SKM-1 (cell line): ENCODE measurements at regions not wholly inside any gene's neighbourhood (a gene's known extent, or its start where the extent isn't known, plus 50 kb on each side); places are given as distances from the start of the nearest gene placed in this dataset.
A peak's percentile ranks its signal among the peaks of the same experiment; 100 is the strongest.

Source experiments
- DNase-seq: peaks from one replicate; lab custom pipeline; 2025; ENCODE audit not compliant: unreplicated experiment; lab: John Stamatoyannopoulos, UW

DNA sequence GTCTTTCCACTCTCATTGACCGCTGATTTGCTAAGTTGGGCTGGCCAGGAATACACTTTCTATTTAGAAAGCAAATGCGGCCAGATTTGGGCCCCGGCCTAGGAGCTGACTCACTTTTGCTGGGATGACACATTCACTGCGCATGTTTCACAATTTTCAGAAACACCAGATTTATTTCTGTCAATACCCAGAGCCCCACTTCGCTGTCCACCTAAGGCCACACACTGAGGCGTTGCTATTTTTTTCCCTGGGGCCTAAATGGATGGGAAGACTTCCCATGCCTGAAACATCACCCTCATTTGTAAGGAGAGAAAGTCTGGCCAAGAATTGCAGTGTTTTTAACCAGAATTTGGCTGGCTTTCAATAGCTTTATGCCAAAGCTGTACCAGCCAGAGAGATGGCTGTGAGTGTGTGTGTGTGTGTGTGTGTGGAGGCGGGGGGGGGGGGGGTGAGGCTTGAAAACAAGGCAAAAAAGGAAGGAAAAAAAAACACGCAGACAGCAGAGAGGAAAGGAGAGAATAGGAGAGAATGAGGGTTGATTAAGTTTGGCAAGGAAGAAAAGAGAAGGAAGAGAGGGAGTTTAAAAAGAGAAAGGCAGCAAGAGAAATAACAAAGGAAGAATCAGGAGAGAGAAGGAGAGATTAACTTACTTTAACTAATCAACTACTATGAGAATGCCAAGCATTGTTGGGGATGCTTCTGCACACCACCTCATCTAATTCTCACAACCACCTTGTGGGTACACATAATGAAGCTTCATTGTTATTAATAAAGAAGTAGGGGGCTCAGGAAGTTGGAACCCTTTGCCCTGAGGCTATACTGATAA lies 261.4 kb upstream of the KLF4 start:
- peak; percentile 12 for DNase-seq

DNA sequence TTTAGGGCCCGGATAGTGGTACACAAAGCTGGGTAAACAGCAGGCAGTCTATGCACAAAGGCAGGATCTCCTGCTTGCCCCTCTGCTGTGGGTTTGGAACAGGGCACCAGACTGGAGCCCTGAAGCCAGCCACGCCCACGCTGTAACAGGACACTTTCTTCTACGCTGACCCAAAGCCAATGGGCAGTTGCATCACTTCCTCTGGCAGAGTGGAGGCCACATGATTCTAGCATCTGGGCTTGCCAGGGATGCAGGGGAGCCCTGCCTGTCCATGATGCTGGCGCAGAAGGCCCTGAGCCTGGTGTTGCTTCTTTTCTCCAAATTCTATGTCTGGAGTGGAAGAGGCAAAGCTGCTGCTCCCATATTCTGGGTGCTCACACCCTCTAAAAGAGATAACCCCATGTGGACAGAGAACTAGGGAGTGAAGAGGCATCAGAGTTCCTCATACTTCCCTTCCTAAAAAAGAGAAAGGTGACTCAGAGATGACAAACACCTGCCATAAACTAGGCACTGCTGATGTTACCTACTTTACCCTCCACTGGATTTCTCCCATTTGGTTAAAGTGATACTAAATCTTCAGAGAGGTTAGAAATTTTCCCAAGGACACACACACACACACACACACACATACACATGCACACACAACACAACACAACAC lies 260.3 kb upstream of the KLF4 start:
- peak; percentile 1 for DNase-seq

DNA sequence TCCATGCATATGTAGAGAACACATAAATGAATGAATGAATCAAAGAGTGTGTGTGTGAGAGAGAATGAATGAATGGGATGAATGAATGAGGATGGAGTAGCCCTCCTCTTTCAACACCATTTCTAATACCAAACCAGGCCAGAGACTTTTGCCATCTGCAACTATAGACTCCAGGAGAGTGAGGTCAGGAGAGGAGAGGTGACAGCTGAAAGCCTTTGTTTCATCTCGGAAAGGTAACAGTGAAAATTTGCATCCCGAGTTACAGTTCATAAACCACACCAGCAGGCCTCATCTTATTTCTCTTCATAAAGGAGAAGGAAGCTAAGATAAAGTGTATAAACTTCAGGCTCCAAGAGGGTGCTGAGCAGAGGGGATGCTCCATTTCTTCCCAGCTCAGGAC lies 255.3 kb upstream of the KLF4 start:
- no peak for DNase-seq

DNA sequence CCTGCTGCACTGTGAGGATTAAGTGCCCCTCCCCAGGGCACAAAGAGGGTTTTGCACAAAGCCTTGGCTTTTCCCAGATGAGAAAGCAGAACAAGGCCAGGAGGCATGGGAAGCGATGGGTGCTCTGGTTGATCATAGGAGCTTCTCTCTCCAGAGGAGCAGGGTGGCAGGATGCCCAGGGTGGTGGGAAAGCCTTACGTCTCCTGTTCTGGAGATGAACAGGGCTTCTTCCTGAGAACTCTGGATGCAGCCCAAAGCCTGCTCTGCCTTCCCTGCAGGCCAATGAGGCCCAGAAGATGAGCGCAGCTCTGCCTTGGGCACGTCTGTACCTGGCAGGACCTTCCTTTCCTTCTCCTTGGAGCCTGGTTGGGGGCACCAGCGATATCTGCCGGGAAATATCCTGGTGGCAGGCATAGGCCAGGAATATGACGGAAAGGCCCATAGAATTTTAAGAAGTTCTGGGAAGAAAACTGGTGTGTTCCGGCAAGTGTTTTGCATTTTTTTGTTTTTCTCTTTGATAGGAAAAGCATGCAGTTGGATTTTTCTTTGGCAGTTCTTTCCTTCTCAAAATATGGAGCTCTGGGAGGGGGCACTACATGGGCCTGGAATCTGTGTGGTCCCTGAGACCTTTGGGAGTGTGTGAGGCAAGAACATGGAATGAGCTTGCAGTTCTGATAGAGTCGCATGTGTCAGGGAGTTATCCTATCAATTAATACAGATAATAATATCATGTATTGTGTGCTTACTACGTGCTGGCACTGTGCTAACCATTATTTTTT lies 253.2 kb upstream of the KLF4 start:
- no peak for DNase-seq

DNA sequence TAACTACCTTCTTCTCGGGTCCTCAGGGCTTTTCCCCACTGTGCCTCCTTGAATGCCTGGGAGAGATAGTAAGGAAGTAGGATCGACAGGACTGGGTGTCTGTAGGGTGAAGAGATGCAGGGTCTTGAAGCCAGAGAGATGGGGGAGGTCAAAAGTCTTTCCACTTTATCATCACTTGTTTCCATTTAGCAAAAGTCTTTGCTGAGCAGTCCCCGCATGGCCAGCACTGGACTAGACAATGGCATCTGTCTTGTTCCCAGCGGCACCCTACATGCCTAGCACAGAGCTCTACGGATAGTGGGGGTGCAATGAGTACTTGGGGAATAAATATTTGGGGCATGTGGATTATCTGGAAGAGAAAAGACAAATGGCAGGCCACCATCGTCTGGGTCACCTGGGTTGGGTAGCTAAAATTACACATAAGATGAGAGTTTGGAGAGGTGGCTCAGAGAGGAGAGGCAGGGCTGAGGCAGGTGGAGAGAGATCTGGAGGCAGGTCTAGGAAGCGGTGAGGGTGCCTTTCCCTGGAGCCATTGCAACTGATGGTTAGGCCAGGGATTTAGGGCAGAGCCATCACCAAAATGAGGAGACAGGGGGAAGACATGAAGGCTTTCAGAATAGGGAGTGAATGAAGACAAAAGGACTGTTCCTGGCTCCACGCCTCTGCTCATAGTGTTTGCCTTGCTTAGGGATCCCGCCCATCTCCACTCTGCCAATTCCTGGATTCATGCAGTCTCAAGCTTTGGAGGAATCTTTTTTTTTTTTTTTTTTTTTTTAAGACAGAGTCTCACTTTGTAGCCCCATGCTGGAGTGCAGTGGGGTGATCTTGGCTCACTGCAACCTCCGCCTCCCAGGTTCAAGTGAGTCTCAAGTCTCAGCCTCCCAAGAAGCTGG lies 250.8 kb upstream of the KLF4 start:
- no peak for DNase-seq

DNA sequence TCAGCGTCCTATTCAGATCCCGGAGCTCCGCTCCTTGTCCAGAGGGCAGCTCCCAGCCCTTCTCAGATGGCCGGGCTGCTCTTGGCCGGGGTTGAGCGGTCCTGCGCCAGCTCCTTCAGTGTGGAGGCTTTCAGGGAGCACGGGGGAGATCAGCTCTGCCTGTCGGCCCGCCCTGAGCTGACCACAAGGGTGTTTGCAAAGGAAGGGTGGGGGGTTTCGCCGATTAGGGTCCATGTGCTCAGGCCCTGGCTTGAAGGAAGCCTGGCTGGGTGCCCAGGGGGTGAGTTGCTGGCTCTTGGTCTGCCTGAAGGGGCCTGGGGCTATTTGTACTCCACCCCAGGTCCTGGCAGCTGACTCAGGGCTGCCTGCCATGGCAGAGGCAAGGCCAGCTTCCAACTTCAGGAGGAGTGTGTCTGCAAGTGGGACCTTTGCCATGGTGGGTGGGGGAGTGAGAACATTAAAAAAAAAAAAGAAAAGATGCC lies 250.1 kb upstream of the KLF4 start:
- DNase-seq, result no peak

DNA sequence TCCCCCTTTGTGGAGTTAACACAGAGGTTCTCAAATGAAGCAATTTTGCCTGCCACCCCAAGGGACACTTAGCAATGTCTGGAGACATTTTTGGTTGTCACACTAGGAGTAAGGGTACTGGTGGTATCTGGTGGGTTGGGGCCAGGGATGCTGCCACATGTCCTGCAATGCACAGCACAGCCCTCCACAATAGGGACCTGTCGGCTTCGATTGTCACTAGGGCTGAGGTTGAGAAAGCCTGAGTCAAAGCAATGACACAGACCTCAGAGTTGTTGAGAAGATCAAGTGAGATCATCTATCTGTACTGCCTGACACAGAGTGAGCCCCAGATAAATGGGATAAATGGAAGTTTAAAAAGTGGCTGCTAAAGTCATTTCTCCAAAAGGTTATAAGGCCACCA lies 249.2 kb upstream of the KLF4 start:
- DNase-seq, result no peak

DNA sequence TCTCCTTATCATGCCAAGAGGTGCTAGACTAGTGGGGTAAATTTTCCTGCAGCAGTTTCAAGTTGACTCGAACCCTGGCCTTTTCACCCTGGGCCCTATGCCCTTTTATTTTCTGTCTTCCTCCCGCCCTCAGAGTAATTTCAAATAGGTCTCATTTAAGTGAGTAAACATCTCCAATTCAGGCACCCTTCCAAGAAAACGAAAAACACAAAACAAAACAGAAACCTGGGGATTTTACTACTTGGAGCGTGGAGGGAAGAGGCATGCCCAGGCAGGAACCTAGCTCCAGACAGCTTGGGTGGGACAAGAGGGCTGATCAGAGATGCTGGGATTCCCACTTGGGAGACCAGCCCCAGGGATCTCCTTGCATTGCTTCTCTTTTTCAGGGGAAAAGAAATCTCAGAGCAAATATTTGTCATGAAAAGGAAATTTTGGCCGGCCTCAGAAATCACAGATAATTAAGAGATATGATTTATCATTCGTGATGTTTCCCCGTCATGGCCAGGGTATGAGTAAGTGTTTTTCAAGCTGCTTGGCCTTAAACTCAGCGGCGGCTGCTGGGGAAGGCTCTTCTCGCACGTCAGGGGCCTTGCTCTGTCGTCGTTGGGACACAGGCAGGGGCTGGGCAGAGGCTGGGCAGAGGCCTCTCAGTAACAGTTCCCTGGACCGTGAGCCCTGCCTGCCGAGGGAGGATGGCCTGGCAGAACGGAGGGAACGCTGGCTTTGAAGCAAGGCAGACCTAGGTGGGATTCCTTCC lies 248.6 kb upstream of the KLF4 start:
- DNase-seq, result no peak

DNA sequence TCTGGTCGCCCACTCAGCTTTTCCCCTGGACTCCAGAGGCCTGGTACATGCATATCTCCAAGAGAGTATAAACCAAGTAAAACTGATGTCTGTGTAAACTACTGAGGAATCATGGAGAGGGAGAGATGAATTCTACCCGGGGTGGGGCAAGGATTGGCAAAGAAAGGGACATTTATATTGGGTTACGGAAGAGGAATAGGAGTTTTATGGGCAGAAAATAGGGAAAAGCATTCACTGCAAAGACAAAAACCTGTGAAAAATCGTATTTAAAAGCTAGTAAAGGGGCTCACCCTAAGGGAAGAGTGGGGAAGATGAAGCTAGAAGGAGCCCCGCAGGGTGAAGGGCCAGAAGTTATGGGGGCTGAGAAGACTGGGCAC lies 248.0 kb upstream of the KLF4 start:
- no peak for DNase-seq

DNA sequence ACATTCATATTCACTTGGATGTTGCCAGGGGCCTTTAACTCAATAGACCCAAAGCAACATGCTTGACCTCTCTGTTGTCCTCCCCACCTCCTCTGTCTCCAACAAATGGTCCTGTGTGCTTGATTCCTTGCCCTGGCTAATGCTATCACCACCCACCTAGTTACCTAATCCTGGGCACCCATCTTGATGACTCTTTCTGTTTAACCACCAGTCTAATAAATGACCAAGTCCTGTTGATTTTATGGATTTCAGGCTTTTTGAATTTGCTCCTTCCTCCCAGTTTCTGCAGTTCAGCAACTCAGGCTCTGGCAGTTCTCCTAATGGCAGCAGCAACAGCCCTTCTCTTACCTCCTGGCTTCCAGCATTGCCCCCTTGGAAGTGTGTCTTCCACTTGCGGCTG lies 246.3 kb upstream of the KLF4 start:
- no peak for DNase-seq

DNA sequence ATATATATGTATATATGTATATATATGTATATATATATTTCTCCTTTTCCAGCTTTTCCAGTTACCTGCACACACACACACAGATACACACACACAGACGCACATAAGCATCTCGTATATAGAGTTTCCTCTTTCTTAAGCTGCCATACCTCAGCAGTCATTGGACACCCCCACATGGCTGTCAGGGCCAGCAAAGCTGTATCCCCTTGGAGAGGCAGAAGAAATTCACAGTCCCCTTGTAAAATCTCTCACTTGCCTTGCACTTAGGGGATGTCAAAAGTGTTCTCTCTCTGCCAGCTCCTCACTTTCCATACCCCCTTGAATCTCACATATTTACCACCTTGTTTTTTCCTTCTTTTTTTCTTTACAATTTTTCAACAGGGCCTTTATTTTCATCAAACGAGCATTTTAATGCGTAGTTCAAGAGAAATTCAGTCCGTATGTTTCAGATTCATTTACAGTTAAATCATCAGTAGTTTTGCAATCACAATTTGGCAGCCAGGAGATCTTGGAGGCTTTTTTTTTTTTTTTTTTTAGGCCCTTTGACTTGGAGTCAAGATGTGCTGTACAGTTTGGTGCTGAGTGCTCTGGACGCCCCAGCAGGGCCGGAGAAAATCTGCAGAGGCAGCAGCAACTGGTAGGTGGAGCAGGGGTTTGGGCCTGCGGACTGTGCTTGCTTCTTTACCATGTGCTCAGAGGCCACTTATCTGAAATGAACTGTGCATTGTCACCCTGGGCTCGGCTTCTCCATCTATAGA lies 244.9 kb upstream of the KLF4 start:
- no peak for DNase-seq

DNA sequence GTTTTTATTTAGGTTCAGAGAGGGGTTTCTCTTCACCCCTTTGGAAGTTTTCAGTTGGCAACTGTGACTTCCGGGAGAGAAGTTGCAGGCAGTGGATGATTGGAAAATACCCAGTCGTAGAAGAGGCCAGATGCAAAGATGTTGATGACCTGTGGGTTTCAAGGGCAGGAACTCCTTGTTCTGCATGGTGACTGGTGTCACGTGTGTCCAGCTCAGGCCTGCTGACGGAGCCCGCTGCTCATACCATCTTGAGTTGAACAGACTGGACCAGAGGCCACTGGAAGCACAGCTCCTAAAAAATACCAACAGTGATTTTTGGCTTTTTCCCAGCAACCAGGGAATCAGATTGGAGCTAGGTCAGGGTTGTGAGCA lies 243.9 kb upstream of the KLF4 start:
- no peak for DNase-seq

DNA sequence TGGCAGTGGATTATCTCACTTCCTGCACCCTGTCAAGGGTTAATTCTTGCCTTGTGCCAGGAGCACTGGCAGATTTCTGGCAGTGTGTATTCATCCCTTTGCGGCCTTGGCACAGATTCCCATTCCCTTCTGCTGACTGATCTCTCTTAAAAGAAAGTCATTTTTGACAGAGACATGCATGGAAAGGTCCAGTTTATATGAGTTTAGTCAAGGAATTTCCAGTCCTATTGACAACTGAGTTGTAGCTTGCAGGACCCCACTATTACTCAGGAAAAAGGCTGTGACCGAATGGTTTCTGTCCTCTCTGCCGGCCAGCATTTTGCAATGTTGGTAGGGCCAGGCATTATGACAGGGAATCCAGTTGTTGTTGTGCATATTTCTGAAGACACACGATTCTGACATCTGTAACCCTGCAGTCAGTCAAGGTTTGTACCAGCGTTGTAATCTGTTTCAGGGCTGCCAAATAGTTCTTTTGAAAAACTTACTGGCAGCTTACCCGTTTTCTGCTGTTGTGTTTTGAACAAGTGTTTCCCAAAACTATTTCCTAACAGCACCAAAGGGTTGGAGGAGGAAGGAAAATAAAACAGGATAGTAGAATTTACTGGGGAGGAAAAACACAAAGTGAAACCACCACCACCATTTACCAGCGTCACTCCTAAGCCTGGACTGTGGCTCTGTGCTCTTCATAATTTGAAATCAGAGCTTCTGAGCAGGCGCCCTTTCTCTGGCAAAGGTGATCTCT lies 243.4 kb upstream of the KLF4 start:
- DNase-seq, result no peak

DNA sequence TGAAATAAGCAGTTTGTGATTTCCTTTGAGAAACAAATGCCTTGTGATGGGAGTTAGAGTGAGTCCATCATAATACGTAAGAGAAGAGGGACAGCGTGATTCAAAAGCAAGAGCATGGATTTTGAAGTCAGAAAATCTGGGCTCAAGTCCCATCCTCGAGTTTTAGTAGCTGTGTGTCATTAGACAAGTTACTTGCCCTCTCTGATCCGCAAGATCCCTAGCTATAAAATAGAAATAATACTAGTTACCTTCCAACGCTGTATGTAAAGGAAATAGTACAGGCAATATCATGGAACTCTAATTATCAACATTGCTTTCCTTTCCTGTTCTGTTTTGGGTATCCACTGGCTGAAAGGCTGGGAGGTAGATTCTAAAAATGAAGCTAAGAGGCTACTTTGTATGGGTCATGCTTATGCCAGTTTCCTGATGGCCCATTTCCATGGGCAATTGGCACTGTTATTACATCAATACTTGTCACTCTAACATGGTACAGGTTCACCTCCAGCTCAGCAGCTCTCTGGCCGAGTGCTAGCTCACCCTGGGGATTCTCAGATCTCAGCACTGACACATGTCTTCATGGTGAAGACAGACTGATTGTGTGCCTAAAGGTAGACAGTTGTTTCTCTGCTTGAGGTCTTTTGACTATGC lies 241.7 kb upstream of the KLF4 start:
- no peak for DNase-seq

DNA sequence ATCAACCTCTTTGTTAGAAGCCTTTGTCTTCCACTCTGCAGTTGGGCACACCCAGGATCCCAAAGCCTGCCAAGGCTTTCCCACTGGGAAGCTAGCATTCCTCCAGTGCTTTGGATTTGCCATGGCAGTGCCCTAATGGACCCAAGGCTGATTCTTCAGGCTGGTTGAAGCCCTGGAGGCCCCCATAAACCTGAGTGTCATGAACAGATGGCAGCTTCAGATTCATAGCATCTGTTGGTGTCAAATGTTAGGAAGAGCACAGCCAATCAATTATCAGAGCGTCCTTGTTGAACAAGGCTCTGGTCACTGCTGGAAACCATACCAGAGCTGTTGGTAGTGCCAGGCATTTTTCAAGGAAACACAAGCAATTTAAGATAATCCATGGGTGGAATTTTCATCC lies 241.1 kb upstream of the KLF4 start:
- no peak for DNase-seq

DNA sequence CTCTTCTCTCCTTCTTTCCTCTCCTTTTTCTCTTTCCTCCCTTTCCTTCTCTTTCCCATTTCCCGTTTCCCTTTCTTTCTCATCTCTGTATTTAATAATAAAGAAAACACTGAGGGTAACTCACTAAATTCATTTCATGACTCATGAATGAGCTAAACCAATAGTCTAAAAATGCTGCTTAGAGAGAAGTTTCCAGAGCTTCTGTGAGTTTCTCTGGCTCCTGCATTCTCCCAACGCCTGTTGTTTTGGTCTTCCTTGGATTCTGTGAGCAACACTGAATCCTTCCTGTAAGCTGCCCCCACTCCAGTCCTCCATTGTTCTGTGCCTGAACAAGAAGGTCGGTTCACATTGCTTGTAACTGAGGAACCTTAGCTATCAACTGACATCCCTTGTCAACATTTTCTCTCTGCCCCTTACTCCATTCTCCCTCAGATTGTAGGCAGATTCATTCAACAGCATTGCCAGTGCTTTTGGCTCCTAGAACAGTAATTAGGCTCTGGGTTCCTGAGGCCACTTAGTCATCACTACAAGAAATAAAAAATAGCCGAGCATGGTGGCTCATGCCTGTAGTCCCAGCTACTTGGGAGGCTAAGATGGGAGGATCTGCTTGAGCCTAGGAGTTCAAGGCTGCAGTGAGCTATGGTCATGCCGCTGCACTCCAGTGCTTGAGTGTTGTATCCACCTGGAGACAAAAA lies 237.7 kb upstream of the KLF4 start:
- DNase-seq, result no peak

DNA sequence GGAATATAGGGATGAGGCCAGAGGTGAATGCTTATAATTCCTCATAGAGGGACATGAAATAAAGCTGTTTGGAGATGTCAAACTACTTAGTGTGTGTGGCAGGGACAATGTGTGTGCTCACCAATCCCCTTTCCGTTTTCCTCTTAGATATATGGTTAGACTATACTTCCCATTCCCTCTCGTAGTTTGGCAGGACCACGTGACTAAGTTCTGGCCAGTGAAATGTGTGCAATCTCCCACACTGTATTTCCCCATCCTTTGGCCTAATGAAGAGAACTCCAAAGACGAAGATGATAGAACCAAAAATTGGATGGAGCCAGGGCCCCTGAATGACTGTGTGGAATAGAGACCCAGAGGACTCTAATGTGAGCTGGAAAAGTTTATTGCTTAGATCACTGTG lies 233.4 kb upstream of the KLF4 start:
- DNase-seq, result no peak
